GM12878 (cell line): ENCODE measurements at regions not wholly inside any gene's neighbourhood (a gene's known extent, or its start where the extent isn't known, plus 50 kb on each side); places are given as distances from the start of the nearest gene placed in this dataset.

ENCODE experiments used
- CTCF ChIP-seq, 3 experiments: IDR thresholded peaks in 2 of 3; conservative IDR thresholded peaks in 1 of 3; 2 replicates each; pipeline ENCODE4 v1.5.1; 2011; ENCODE audit warnings: low read depth in 3 of 3, low read length in 3 of 3, mild to moderate bottlenecking in 3 of 3, control low read depth in 2 of 3, moderate library complexity in 2 of 3, inconsistent platforms in 1 of 3, mixed read lengths in 1 of 3; ENCODE audit not compliant: control insufficient read depth in 2 of 3, insufficient read depth in 1 of 3; ENCODE audit errors: extremely low read depth in 1 of 3
- MAX ChIP-seq: IDR thresholded peaks from 2 replicates; pipeline ENCODE4 v1.6.1; 2012; ENCODE audit warnings: low read depth, low read length, improper control_type of control experiment
- POLR2A ChIP-seq: IDR thresholded peaks from 2 replicates; pipeline ENCODE4 v1.6.1; 2011; ENCODE audit warnings: low read depth, mild to moderate bottlenecking, low read length
- REST ChIP-seq: IDR thresholded peaks from 2 replicates; pipeline ENCODE4 v1.6.1; 2012; ENCODE audit warnings: mild to moderate bottlenecking, low read depth, low read length
- YY1 ChIP-seq: IDR thresholded peaks from 2 replicates; pipeline ENCODE4 v1.6.1; 2011; ENCODE audit warnings: low read depth, mild to moderate bottlenecking, low read length
- TF ChIP-seq, protein P1 (sequence below): IDR thresholded peaks from 2 replicates; pipeline ENCODE4 v1.6.1; 2011; ENCODE audit warnings: low read depth, low read length, improper control_type of control experiment, borderline replicate concordance

DNA sequence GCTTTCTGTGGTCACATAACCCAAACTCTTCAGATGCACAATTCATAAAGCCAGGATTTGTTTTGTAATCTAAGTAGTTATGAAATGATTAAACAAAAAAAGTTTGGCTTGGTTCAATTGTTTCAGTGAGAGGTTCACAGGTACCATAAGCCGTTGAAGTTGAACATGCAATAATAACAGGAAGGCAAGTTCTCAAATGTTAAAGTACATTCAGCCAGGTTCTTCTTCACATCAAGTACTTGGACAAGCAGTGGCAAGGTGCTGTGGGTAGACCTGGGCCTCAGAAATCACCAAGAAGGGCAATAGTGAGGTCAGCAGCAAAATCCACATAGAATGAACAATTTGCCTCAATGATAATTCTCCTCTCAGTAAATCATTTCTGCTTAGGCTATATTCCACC is 175.5 kb downstream of the EPM2A start:
- TF ChIP-seq REST (no peak), POLR2A (no peak), CTCF (IDR thresholded peaks at IDR 0.05 in 2 of 3, conservative IDR thresholded peaks at IDR 0.05 in 1 of 3; ENCODE audit: control insufficient read depth in 2 of 3, extremely low read depth in 1 of 3, insufficient read depth in 1 of 3, low read depth in 3 of 3, low read length in 3 of 3) (no peak), MAX (no peak), YY1 (no peak)
- TF ChIP-seq, protein P1, sequence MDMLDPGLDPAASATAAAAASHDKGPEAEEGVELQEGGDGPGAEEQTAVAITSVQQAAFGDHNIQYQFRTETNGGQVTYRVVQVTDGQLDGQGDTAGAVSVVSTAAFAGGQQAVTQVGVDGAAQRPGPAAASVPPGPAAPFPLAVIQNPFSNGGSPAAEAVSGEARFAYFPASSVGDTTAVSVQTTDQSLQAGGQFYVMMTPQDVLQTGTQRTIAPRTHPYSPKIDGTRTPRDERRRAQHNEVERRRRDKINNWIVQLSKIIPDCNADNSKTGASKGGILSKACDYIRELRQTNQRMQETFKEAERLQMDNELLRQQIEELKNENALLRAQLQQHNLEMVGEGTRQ = no peak
